Neural cell (in vitro differentiated cells): ENCODE measurements at regions not wholly inside any gene's neighbourhood (a gene's known extent, or its start where the extent isn't known, plus 50 kb on each side); places are given as distances from the start of the nearest gene placed in this dataset.

Experiments used
- H2AFZ ChIP-seq: fragments of 200-600, 300-800 bp; sonication (generic), shearing (Covaris generic); 2 replicates; pipeline ENCODE4 v1.6.0; 2014; ENCODE audit warnings: low read depth, mild to moderate bottlenecking, antibody characterized with exemption, low read length, moderate library complexity
- H3F3A ChIP-seq: fragments of 200-600 bp; shearing (Covaris generic); 2 replicates; pipeline ENCODE4 v1.6.1; 2016; ENCODE audit warnings: mild to moderate bottlenecking, moderate library complexity, mixed read lengths, antibody characterized with exemption, low read length; ENCODE audit not compliant: insufficient read depth, poor library complexity, severe bottlenecking
- H3K27ac ChIP-seq: fragments of 200-600, 300-800 bp; sonication (generic), shearing (Covaris generic); 2 replicates; pipeline ENCODE4 v1.5.1; 2014; ENCODE audit warnings: mild to moderate bottlenecking, low read length, moderate library complexity
- H3K27me3 ChIP-seq: fragments of 300-800, 200-600 bp; sonication (generic), shearing (Covaris generic); 2 replicates; pipeline ENCODE4 v1.6.0; 2014; ENCODE audit warnings: mild to moderate bottlenecking, low read depth, low read length, moderate library complexity; ENCODE audit not compliant: insufficient read depth
- H3K36me3 ChIP-seq: fragments of 300-800, 200-600 bp; sonication (generic), shearing (Covaris generic); 2 replicates; pipeline ENCODE4 v1.5.1; 2014; ENCODE audit warnings: mild to moderate bottlenecking, antibody characterized with exemption, low read length, moderate library complexity; ENCODE audit not compliant: insufficient read depth
- H3K4me2 ChIP-seq: fragments of 300-800, 200-600 bp; sonication (generic), shearing (Covaris generic); 2 replicates; pipeline ENCODE4 v1.6.0; 2014; ENCODE audit warnings: mild to moderate bottlenecking, low read length
- H3K4me3 ChIP-seq: fragments of 300-800, 200-600 bp; sonication (generic), shearing (Covaris generic); 2 replicates; pipeline ENCODE4 v1.5.1; 2014; ENCODE audit warnings: mild to moderate bottlenecking, low read length, moderate library complexity
- H3K79me2 ChIP-seq: fragments of 200-600 bp; shearing (Covaris generic); replicated peaks from 2 replicates; pipeline ENCODE4 v1.6.0; 2014; ENCODE audit warnings: mild to moderate bottlenecking, low read length, moderate library complexity; ENCODE audit not compliant: insufficient read depth
- H3K9ac ChIP-seq: fragments of 300-800, 200-600 bp; sonication (generic), shearing (Covaris generic); 2 replicates; pipeline ENCODE4 v1.6.1; 2016; ENCODE audit warnings: mild to moderate bottlenecking, low read length, mixed read lengths
- H3K9me2 ChIP-seq: fragments of 200-600 bp; shearing (Covaris generic); 2 replicates; pipeline ENCODE4 v1.6.1; 2016; ENCODE audit warnings: mild to moderate bottlenecking, low read length, mixed read lengths; ENCODE audit not compliant: insufficient read depth
- H3K9me3 ChIP-seq: fragments of 200-600, 300-800 bp; sonication (generic), shearing (Covaris generic); 2 replicates; pipeline ENCODE4 v1.6.1; 2016; ENCODE audit warnings: mild to moderate bottlenecking, mixed run types, low read length, moderate library complexity, mixed read lengths
- H4K20me1 ChIP-seq: fragments of 200-600 bp; shearing (Covaris generic); 2 replicates; pipeline ENCODE4 v1.6.1; 2016; ENCODE audit warnings: mild to moderate bottlenecking, mixed run types; ENCODE audit not compliant: insufficient read depth
- EP300 ChIP-seq: fragments of 450-650 bp; conservative IDR thresholded peaks from 2 replicates; pipeline ENCODE4 v1.6.1; 2014; ENCODE audit warnings: antibody characterized with exemption, mild to moderate bottlenecking, moderate library complexity; ENCODE audit not compliant: poor library complexity, severe bottlenecking
- EZH2 ChIP-seq: fragments of 200-600, 300-800 bp; shearing (Covaris generic), sonication (generic); IDR thresholded peaks from 2 replicates; pipeline ENCODE4 v1.6.1; 2014; ENCODE audit warnings: antibody characterized with exemption, low read length, borderline replicate concordance, mild to moderate bottlenecking; ENCODE audit not compliant: insufficient read depth, poor library complexity, severe bottlenecking
- MXI1 ChIP-seq: fragments of 450-650 bp; conservative IDR thresholded peaks from 2 replicates; pipeline ENCODE4 v1.6.1; 2014; ENCODE audit warnings: antibody characterized with exemption, mild to moderate bottlenecking; ENCODE audit not compliant: poor library complexity, severe bottlenecking
- POLR2AphosphoS5 ChIP-seq: IDR thresholded peaks from 2 replicates; pipeline ENCODE4 v1.6.1; 2012
- RAD21 ChIP-seq: fragments of 450-650 bp; conservative IDR thresholded peaks from 2 replicates; pipeline ENCODE4 v1.6.1; 2014; ENCODE audit warnings: antibody characterized with exemption, mild to moderate bottlenecking, moderate library complexity
- SMC3 ChIP-seq: fragments of 450-650 bp; conservative IDR thresholded peaks from 2 replicates; pipeline ENCODE4 v1.6.1; 2014; ENCODE audit warnings: antibody characterized with exemption, mild to moderate bottlenecking, moderate library complexity; ENCODE audit not compliant: poor library complexity
- TAF1 ChIP-seq: IDR thresholded peaks from 2 replicates; pipeline ENCODE4 v1.6.1; 2012; ENCODE audit warnings: low read depth
- TF ChIP-seq, protein P1 (sequence below): fragments of 450-650 bp; IDR thresholded peaks from 2 replicates; pipeline ENCODE4 v1.5.1; 2014; ENCODE audit warnings: antibody characterized with exemption, mild to moderate bottlenecking, moderate library complexity; ENCODE audit not compliant: poor library complexity, severe bottlenecking
- TF ChIP-seq, protein P2 (sequence below): IDR thresholded peaks from 2 replicates; pipeline ENCODE4 v1.6.1; 2012; ENCODE audit warnings: borderline replicate concordance

DNA sequence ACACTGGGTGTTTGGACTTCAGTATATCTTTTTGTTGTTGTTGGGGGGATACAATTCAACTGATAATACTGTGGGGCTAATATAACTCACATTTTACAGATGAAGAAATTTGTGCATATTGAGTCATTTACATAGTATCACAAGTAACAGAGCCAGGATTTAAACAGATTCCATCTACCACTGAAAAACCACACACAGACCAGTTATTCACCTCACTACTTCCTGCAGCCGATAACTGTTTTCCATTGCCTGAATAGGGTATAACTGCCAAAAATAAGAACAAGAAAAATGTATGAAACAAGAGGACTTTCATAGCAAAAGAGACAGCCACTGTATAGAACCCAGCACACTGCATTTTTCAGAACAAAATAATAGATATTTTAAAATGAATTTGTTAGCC is 215.8 kb upstream of the CNTN6 start:
- Histone ChIP-seq H2AFZ (no peak overlapping the region), H4K20me1 (no peaks in the 10 kb centered on the region), H3K9me2 (no peaks in the 10 kb centered on the region), H3K9me3 (no peaks in the 10 kb centered on the region), H3K4me3 (no peak overlapping the region), H3F3A (no peaks in the 10 kb centered on the region), H3K9ac (no peak overlapping the region), H3K27ac (no peak overlapping the region), H3K36me3 (no peaks in the 10 kb centered on the region), H3K4me2 (no peak overlapping the region), H3K27me3 (no peaks in the 10 kb centered on the region), H3K79me2 (no peaks in the 10 kb centered on the region)
- TF ChIP-seq POLR2AphosphoS5 (no peak), TAF1 (no peak), SMC3 (no peak), RAD21 (no peak), EZH2 (no peak), EP300 (no peak), MXI1 (no peak)
- TF ChIP-seq, protein P1, sequence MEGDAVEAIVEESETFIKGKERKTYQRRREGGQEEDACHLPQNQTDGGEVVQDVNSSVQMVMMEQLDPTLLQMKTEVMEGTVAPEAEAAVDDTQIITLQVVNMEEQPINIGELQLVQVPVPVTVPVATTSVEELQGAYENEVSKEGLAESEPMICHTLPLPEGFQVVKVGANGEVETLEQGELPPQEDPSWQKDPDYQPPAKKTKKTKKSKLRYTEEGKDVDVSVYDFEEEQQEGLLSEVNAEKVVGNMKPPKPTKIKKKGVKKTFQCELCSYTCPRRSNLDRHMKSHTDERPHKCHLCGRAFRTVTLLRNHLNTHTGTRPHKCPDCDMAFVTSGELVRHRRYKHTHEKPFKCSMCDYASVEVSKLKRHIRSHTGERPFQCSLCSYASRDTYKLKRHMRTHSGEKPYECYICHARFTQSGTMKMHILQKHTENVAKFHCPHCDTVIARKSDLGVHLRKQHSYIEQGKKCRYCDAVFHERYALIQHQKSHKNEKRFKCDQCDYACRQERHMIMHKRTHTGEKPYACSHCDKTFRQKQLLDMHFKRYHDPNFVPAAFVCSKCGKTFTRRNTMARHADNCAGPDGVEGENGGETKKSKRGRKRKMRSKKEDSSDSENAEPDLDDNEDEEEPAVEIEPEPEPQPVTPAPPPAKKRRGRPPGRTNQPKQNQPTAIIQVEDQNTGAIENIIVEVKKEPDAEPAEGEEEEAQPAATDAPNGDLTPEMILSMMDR: no peak
- TF ChIP-seq, protein P2, sequence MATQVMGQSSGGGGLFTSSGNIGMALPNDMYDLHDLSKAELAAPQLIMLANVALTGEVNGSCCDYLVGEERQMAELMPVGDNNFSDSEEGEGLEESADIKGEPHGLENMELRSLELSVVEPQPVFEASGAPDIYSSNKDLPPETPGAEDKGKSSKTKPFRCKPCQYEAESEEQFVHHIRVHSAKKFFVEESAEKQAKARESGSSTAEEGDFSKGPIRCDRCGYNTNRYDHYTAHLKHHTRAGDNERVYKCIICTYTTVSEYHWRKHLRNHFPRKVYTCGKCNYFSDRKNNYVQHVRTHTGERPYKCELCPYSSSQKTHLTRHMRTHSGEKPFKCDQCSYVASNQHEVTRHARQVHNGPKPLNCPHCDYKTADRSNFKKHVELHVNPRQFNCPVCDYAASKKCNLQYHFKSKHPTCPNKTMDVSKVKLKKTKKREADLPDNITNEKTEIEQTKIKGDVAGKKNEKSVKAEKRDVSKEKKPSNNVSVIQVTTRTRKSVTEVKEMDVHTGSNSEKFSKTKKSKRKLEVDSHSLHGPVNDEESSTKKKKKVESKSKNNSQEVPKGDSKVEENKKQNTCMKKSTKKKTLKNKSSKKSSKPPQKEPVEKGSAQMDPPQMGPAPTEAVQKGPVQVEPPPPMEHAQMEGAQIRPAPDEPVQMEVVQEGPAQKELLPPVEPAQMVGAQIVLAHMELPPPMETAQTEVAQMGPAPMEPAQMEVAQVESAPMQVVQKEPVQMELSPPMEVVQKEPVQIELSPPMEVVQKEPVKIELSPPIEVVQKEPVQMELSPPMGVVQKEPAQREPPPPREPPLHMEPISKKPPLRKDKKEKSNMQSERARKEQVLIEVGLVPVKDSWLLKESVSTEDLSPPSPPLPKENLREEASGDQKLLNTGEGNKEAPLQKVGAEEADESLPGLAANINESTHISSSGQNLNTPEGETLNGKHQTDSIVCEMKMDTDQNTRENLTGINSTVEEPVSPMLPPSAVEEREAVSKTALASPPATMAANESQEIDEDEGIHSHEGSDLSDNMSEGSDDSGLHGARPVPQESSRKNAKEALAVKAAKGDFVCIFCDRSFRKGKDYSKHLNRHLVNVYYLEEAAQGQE: no peak

DNA sequence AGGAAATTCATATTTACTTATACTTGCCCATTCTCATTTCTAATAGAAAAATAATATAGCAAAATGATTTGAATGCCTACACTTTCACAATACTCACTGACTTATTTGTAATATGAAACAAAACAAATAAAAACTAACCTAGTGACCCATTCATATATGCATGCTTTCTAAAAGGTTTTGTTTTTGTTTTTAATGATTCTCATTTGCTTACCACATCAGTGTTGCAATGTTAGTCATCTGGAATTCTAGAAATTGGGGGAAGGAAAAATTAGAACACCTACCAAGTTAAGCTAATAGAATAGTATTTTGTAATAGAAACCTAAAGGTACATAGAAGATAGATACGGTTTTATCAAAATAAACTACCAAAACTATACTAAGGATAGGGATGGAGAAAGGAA is 214.1 kb upstream of the CNTN6 start:
- Histone ChIP-seq H3K9me3 (no peaks in the 10 kb centered on the region), H3K9ac (no peak overlapping the region), H3K9me2 (no peaks in the 10 kb centered on the region), H3K4me3 (no peak overlapping the region), H2AFZ (no peak overlapping the region), H4K20me1 (no peaks in the 10 kb centered on the region), H3K79me2 (no peaks in the 10 kb centered on the region), H3K36me3 (no peaks in the 10 kb centered on the region), H3K4me2 (no peak overlapping the region), H3K27me3 (no peaks in the 10 kb centered on the region), H3F3A (no peaks in the 10 kb centered on the region), H3K27ac (no peak overlapping the region)
- no peak for TF ChIP-seq EZH2
- TF ChIP-seq POLR2AphosphoS5: no peak
- no peak for TF ChIP-seq RAD21
- no peak for TF ChIP-seq TAF1
- no peak for TF ChIP-seq SMC3
- TF ChIP-seq, protein P1: no peak
